B cell (primary cell): ENCODE measurements at regions not wholly inside any gene's neighbourhood (a gene's known extent, or its start where the extent isn't known, plus 50 kb on each side); places are given as distances from the start of the nearest gene placed in this dataset.

Experiments used
- ATAC-seq: fragments of 200-7000 bp; cut with Tn5 transposase; one replicate; pipeline ENCODE4 v1.10.0; 2021; ENCODE audit warnings: low read depth, mild to moderate bottlenecking, moderate number of reproducible peaks, moderate library complexity
- CTCF ChIA-PET: fragments of 350-600 bp; sonication (Branson Sonifier 250); formaldehyde crosslinking; loops from one replicate; lab custom pipeline; 2021; ENCODE audit warnings: antibody characterized with exemption, inconsistent platforms; lab: Charles Lee
- POLR2A ChIA-PET: fragments of 350-600 bp; sonication (Branson Sonifier 250); formaldehyde crosslinking; loops from one replicate; lab custom pipeline; 2021; ENCODE audit warnings: antibody characterized with exemption; lab: Charles Lee
- DNase-seq: peaks from one replicate; pipeline ENCODE4 v3.0.0; 2013
- H2AFZ ChIP-seq: 2 replicates; pipeline ENCODE4 v1.6.1; 2012; ENCODE audit warnings: mild to moderate bottlenecking, low read depth, low read length; ENCODE audit not compliant: insufficient read depth, poor library complexity, severe bottlenecking
- H3K27ac ChIP-seq, 2 donors: 1 replicate in 1 of 2; 2 replicates in 1 of 2; pipeline ENCODE4 v1.5.1; 2012 to 2013; ENCODE audit warnings: low read length in 2 of 2, mild to moderate bottlenecking in 2 of 2, moderate library complexity in 1 of 2
- H3K27me3 ChIP-seq, 4 experiments: fragments of 200-600 bp in 1 of 4; sonication (generic) in 1 of 4; replicated peaks in 1 of 4; 1 replicate in 2 of 4; 2 replicates in 2 of 4; pipeline versions ENCODE4 v1.6.1 to v1.7.0; 2013 to 2016; ENCODE audit warnings: low read length in 3 of 4, mild to moderate bottlenecking in 2 of 4, mixed read lengths in 1 of 4, moderate library complexity in 1 of 4; ENCODE audit not compliant: insufficient read depth in 4 of 4, control insufficient read depth in 3 of 4; ENCODE audit errors: control extremely low read depth in 1 of 4
- H3K36me3 ChIP-seq, 2 experiments: replicated peaks in 1 of 2; 1 replicate in 1 of 2; 2 replicates in 1 of 2; pipeline versions ENCODE4 v1.6.1 to v1.7.1; 2013; ENCODE audit warnings: low read length in 1 of 2; ENCODE audit not compliant: insufficient read depth in 2 of 2, control insufficient read depth in 1 of 2; ENCODE audit errors: control extremely low read depth in 1 of 2, extremely low read depth in 1 of 2
- H3K4me1 ChIP-seq, 2 donors: fragments of 200-600 bp in 1 of 2; sonication (generic) in 1 of 2; 1 replicate in 1 of 2; 2 replicates in 1 of 2; pipeline versions ENCODE4 v1.5.1 to v1.6.1; 2013 to 2017; ENCODE audit warnings: low read length in 2 of 2; ENCODE audit not compliant: control insufficient read depth in 2 of 2, insufficient read depth in 2 of 2
- H3K4me2 ChIP-seq: replicated peaks from 2 replicates; pipeline ENCODE3; 2012; ENCODE audit warnings: mild to moderate bottlenecking, low read depth, low read length; ENCODE audit not compliant: poor library complexity, severe bottlenecking
- H3K4me3 ChIP-seq, 5 experiments: fragments of 200-600 bp in 1 of 5; sonication (generic) in 1 of 5; 1 replicate in 3 of 5; 2 replicates in 2 of 5; pipeline versions ENCODE4 v1.5.1 to v1.7.0; 2011 to 2016; ENCODE audit warnings: low read length in 4 of 5, mild to moderate bottlenecking in 4 of 5, low read depth in 2 of 5, control low read depth in 1 of 5, moderate library complexity in 1 of 5; ENCODE audit not compliant: insufficient read depth in 1 of 5; ENCODE audit errors: control extremely low read depth in 1 of 5, extremely low read depth in 1 of 5
- H3K79me2 ChIP-seq: fragments of 200-600 bp; sonication (generic); one replicate; pipeline ENCODE4 v1.6.0; 2016; ENCODE audit warnings: low read length; ENCODE audit not compliant: control insufficient read depth, insufficient read depth
- H3K9ac ChIP-seq: fragments of 200-600 bp; sonication (generic); 2 replicates; pipeline ENCODE4 v1.6.1; 2017; ENCODE audit warnings: mild to moderate bottlenecking, low read length, moderate library complexity
- H3K9me3 ChIP-seq, 3 donors: one replicate each; pipeline versions ENCODE4 v1.6.1 to v1.7.1; 2013; ENCODE audit warnings: low read length in 2 of 3; ENCODE audit not compliant: control insufficient read depth in 2 of 3, insufficient read depth in 1 of 3; ENCODE audit errors: control extremely low read depth in 1 of 3
- H4K20me1 ChIP-seq: 2 replicates; pipeline ENCODE4 v1.6.0; 2012; ENCODE audit warnings: mild to moderate bottlenecking, low read length; ENCODE audit not compliant: insufficient read depth, control insufficient read depth, poor library complexity, severe bottlenecking
- H3K27ac Mint-ChIP-seq: one replicate; pipeline ENCODE4 v1.8.0; 2021; ENCODE audit warnings: mixed read lengths
- H3K27me3 Mint-ChIP-seq: one replicate; pipeline ENCODE4 v1.8.0; 2021; ENCODE audit warnings: mixed read lengths
- H3K4me1 Mint-ChIP-seq: one replicate; pipeline ENCODE4 v1.8.0; 2021; ENCODE audit warnings: mixed read lengths
- H3K4me3 Mint-ChIP-seq: one replicate; pipeline ENCODE4 v1.8.0; 2021; ENCODE audit warnings: mixed read lengths
- H3K9me3 Mint-ChIP-seq: one replicate; pipeline ENCODE4 v1.8.0; 2022; ENCODE audit warnings: mixed read lengths; ENCODE audit not compliant: insufficient read depth
- CTCF ChIP-seq: fragments of 200-600 bp; IDR thresholded peaks from one replicate; pipeline ENCODE4 v1.8.0; 2022; ENCODE audit warnings: antibody characterized with exemption, mild to moderate bottlenecking
- EZH2 ChIP-seq: IDR thresholded peaks from 2 replicates; pipeline ENCODE4 v1.6.1; 2012; ENCODE audit warnings: borderline replicate concordance, low read depth, mild to moderate bottlenecking, moderate library complexity, low read length; ENCODE audit not compliant: insufficient read depth, poor library complexity, severe bottlenecking
- WGBS: methylation state at CpG from one replicate; pipeline ENCODE4 v1.1.5; 2013; ENCODE audit warnings: missing lambda C conversion rate; ENCODE audit not compliant: insufficient coverage; 5-methylcytosine and 5-hydroxymethylcytosine counted together
- intact Hi-C: fragments of 100-400 bp; cut with micrococcal nuclease; formaldehyde crosslinking; loops from one replicate; pipeline ENCODE4 v1.10.0; 2022

- H3K4me1 ChIP-seq: no peaks in the 10 kb centered on the region
- no peaks in the 10 kb centered on the region for H4K20me1 ChIP-seq
- no peaks in the 10 kb centered on the region for H3K79me2 ChIP-seq
- DNase-seq: no peak
- no peak overlapping the region for H2AFZ ChIP-seq
- Mint-ChIP-seq H3K27me3 (no peaks in the 10 kb centered on the region), H3K27ac (no peak overlapping the region), H3K9me3 (peaks cover 3% of the 10 kb centered on the region), H3K4me3 (no peak overlapping the region), H3K4me1 (no peaks in the 10 kb centered on the region)
- H3K4me3 ChIP-seq: no peak overlapping the region
- H3K9ac ChIP-seq: no peak overlapping the region
- CTCF ChIA-PET: no interaction called here
- no peak for ATAC-seq
- TF ChIP-seq EZH2: no peak
- no peak for TF ChIP-seq CTCF
- intact Hi-C loops: no loop called here
- POLR2A ChIA-PET: no interaction called here
- WGBS: 80% methylated on average over 2 of the region's 2 CpGs
- H3K4me2 ChIP-seq: no peak overlapping the region
- no peaks in the 10 kb centered on the region for H3K27me3 ChIP-seq
- H3K36me3 ChIP-seq: no peaks in the 10 kb centered on the region
- no peak overlapping the region for H3K27ac ChIP-seq
- no peaks in the 10 kb centered on the region for H3K9me3 ChIP-seq
These were observed 465.8 kb upstream of the ROBO1 start for GRCh38 chr3:80233576-80233975.

GRCh38 chr3:80232760-80233159 lies 465.0 kb upstream of the ROBO1 start:
- no peaks in the 10 kb centered on the region for H3K9me3 ChIP-seq
- ChIA-PET POLR2A (no interaction called here), CTCF (no interaction called here)
- no peak overlapping the region for H3K4me3 ChIP-seq
- TF ChIP-seq EZH2 (no peak), CTCF (no peak)
- H3K9ac ChIP-seq: no peak overlapping the region
- H3K4me3 Mint-ChIP-seq: no peak overlapping the region
- ATAC-seq (no peak), DNase-seq (no peak)
- H2AFZ ChIP-seq: no peak overlapping the region
- H3K27me3 Mint-ChIP-seq: no peaks in the 10 kb centered on the region
- no peak overlapping the region for H3K27ac Mint-ChIP-seq
- H3K4me1 Mint-ChIP-seq: no peaks in the 10 kb centered on the region
- no peaks in the 10 kb centered on the region for H4K20me1 ChIP-seq
- intact Hi-C loops: no loop called here
- WGBS: 100% methylated on average over 1 of the region's 5 CpGs
- H3K4me2 ChIP-seq: no peak overlapping the region
- H3K79me2 ChIP-seq: no peaks in the 10 kb centered on the region
- peaks cover 3% of the 10 kb centered on the region for H3K9me3 Mint-ChIP-seq
- no peaks in the 10 kb centered on the region for H3K36me3 ChIP-seq
- H3K27ac ChIP-seq: no peak overlapping the region
- no peaks in the 10 kb centered on the region for H3K4me1 ChIP-seq
- no peaks in the 10 kb centered on the region for H3K27me3 ChIP-seq
